WTC11 (cell line): ENCODE measurements at regions not wholly inside any gene's neighbourhood (a gene's known extent, or its start where the extent isn't known, plus 50 kb on each side); places are given as distances from the start of the nearest gene placed in this dataset.

ENCODE experiments used
- FOXJ3 ChIP-seq: sonication (generic); formaldehyde crosslinking; IDR thresholded peaks from 2 replicates; pipeline ENCODE4 v1.9.0; 2021; ENCODE audit warnings: missing genetic modification reagents, mild to moderate bottlenecking, borderline replicate concordance
- FOXK1 ChIP-seq: sonication (generic); formaldehyde crosslinking; IDR thresholded peaks from 2 replicates; pipeline ENCODE4 v1.8.0; 2022; ENCODE audit warnings: mild to moderate bottlenecking, moderate library complexity, missing genetic modification reagents
- IRF2 ChIP-seq: sonication (generic); formaldehyde crosslinking; IDR thresholded peaks from 2 replicates; pipeline ENCODE4 v1.8.0; 2022; ENCODE audit warnings: low read depth, missing genetic modification reagents, borderline replicate concordance
- JAZF1 ChIP-seq: fragments of 250-450 bp; sonication (Bioruptor Pico); IDR thresholded peaks from 2 replicates; pipeline ENCODE4 v1.9.0; 2021; ENCODE audit warnings: moderate library complexity, mild to moderate bottlenecking, inconsistent platforms
- KAT7 ChIP-seq: sonication (generic); formaldehyde crosslinking; IDR thresholded peaks from 2 replicates; pipeline ENCODE4 v1.8.1; 2023; ENCODE audit warnings: missing genetic modification reagents, mild to moderate bottlenecking, borderline replicate concordance
- TF ChIP-seq, protein P1 (sequence below): sonication (generic); formaldehyde crosslinking; IDR thresholded peaks from 2 replicates; pipeline ENCODE4 v1.8.1; 2023; ENCODE audit warnings: mild to moderate bottlenecking, missing genetic modification reagents
- TF ChIP-seq, protein P2 (sequence below): sonication (generic); formaldehyde crosslinking; IDR thresholded peaks from 2 replicates; pipeline ENCODE4 v1.8.1; 2023; ENCODE audit warnings: mild to moderate bottlenecking, missing genetic modification reagents
- TF ChIP-seq, protein P3 (sequence below): fragments of 250-450 bp; sonication (Bioruptor Pico); IDR thresholded peaks from 2 replicates; pipeline ENCODE4 v2.1.2; 2022; ENCODE audit warnings: mild to moderate bottlenecking, moderate library complexity
- TF ChIP-seq, protein P4 (sequence below): fragments of 200-600 bp; IDR thresholded peaks from 2 replicates; pipeline ENCODE4 v1.8.0; 2022; ENCODE audit warnings: antibody characterized with exemption
- TF ChIP-seq, protein P5 (sequence below): fragments of 250-450 bp; sonication (Bioruptor Pico); IDR thresholded peaks from 2 replicates; pipeline ENCODE4 v1.9.0; 2021; ENCODE audit warnings: mild to moderate bottlenecking
- TF ChIP-seq, protein P6 (sequence below): fragments of 250-450 bp; sonication (Bioruptor Pico); IDR thresholded peaks from 2 replicates; pipeline ENCODE4 v1.9.0; 2021; ENCODE audit warnings: mild to moderate bottlenecking, borderline replicate concordance
- TF ChIP-seq, protein P7 (sequence below): sonication (generic); formaldehyde crosslinking; IDR thresholded peaks from 2 replicates; pipeline ENCODE4 v1.8.1; 2022; ENCODE audit warnings: missing genetic modification reagents, borderline replicate concordance
- TF ChIP-seq, protein P8 (sequence below): sonication (generic); formaldehyde crosslinking; conservative IDR thresholded peaks from 2 replicates; pipeline ENCODE4 v1.8.1; 2022; ENCODE audit warnings: mild to moderate bottlenecking, missing genetic modification reagents
- TF ChIP-seq, protein P9 (sequence below): fragments of 250-450 bp; sonication (Bioruptor Pico); IDR thresholded peaks from 2 replicates; pipeline ENCODE4 v1.9.0; 2021; ENCODE audit warnings: mild to moderate bottlenecking
- TF ChIP-seq, protein P10 (sequence below): fragments of 250-450 bp; sonication (Bioruptor Pico); IDR thresholded peaks from 2 replicates; pipeline ENCODE4 v1.9.0; 2021; ENCODE audit warnings: moderate library complexity, mild to moderate bottlenecking, inconsistent platforms, borderline replicate concordance
- TF ChIP-seq, protein P11 (sequence below): sonication (generic); formaldehyde crosslinking; IDR thresholded peaks from 2 replicates; pipeline ENCODE4 v1.8.0; 2023; ENCODE audit warnings: mild to moderate bottlenecking, missing genetic modification reagents

DNA sequence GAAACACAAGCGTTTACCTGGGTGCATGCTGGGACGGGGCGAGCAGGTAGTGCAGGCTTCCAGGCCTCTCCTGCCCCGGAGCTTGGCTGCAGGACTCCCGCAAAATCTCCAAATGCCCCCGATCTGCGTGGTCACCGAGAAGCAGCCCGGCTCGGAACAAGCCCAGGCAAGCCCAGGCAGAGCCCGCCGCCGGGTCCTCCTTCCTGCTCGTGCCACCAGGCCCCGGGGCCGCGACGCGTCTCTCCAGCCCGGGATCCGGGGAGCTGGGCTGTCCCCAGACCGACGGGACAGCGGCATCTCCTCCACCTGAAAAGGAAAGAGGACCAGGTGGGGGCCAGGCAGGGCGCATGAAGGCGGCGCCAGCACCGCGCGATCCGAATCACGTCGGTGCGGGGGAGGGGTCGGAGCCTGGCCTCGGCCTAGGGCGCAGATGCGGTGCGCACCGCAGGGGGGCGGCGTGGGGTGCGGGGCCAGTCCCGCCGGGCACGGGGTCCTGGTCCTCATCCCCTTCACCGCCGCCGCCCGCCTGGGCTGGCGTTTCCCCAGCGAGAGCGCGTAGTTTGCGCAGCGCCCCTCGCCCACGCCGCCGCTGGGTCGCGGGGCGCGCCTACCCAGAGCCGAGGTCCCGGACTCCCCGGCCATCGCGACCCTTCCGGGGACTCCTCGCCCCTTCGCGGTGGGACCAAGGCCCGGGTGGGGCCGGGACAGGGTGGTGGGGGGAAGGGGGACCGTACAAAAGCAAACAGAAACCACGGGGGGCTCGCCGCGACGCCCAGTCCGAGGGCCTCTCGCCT lies 52.4 kb upstream of the H6PD start (continued):
- TF ChIP-seq, protein P1, sequence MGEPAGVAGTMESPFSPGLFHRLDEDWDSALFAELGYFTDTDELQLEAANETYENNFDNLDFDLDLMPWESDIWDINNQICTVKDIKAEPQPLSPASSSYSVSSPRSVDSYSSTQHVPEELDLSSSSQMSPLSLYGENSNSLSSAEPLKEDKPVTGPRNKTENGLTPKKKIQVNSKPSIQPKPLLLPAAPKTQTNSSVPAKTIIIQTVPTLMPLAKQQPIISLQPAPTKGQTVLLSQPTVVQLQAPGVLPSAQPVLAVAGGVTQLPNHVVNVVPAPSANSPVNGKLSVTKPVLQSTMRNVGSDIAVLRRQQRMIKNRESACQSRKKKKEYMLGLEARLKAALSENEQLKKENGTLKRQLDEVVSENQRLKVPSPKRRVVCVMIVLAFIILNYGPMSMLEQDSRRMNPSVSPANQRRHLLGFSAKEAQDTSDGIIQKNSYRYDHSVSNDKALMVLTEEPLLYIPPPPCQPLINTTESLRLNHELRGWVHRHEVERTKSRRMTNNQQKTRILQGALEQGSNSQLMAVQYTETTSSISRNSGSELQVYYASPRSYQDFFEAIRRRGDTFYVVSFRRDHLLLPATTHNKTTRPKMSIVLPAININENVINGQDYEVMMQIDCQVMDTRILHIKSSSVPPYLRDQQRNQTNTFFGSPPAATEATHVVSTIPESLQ (CRISPR knock-in tag), result no peak
- TF ChIP-seq FOXJ3 (CRISPR knock-in tag), result no peak
- TF ChIP-seq, protein P2, sequence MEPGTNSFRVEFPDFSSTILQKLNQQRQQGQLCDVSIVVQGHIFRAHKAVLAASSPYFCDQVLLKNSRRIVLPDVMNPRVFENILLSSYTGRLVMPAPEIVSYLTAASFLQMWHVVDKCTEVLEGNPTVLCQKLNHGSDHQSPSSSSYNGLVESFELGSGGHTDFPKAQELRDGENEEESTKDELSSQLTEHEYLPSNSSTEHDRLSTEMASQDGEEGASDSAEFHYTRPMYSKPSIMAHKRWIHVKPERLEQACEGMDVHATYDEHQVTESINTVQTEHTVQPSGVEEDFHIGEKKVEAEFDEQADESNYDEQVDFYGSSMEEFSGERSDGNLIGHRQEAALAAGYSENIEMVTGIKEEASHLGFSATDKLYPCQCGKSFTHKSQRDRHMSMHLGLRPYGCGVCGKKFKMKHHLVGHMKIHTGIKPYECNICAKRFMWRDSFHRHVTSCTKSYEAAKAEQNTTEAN (CRISPR knock-in tag), result no peak
- TF ChIP-seq, protein P3, sequence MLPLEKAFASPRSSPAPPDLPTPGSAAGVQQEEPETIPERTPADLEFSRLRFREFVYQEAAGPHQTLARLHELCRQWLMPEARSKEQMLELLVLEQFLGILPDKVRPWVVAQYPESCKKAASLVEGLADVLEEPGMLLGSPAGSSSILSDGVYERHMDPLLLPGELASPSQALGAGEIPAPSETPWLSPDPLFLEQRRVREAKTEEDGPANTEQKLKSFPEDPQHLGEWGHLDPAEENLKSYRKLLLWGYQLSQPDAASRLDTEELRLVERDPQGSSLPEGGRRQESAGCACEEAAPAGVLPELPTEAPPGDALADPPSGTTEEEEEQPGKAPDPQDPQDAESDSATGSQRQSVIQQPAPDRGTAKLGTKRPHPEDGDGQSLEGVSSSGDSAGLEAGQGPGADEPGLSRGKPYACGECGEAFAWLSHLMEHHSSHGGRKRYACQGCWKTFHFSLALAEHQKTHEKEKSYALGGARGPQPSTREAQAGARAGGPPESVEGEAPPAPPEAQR (CRISPR knock-in tag), result no peak
- TF ChIP-seq, protein P4, sequence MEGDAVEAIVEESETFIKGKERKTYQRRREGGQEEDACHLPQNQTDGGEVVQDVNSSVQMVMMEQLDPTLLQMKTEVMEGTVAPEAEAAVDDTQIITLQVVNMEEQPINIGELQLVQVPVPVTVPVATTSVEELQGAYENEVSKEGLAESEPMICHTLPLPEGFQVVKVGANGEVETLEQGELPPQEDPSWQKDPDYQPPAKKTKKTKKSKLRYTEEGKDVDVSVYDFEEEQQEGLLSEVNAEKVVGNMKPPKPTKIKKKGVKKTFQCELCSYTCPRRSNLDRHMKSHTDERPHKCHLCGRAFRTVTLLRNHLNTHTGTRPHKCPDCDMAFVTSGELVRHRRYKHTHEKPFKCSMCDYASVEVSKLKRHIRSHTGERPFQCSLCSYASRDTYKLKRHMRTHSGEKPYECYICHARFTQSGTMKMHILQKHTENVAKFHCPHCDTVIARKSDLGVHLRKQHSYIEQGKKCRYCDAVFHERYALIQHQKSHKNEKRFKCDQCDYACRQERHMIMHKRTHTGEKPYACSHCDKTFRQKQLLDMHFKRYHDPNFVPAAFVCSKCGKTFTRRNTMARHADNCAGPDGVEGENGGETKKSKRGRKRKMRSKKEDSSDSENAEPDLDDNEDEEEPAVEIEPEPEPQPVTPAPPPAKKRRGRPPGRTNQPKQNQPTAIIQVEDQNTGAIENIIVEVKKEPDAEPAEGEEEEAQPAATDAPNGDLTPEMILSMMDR, result no peak
- TF ChIP-seq, protein P5, sequence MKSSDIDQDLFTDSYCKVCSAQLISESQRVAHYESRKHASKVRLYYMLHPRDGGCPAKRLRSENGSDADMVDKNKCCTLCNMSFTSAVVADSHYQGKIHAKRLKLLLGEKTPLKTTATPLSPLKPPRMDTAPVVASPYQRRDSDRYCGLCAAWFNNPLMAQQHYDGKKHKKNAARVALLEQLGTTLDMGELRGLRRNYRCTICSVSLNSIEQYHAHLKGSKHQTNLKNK (CRISPR knock-in tag), result no peak
- TF ChIP-seq KAT7 (CRISPR knock-in tag), result no peak; the same call in 1 of the 2 replicates
- TF ChIP-seq JAZF1, result no peak
- TF ChIP-seq FOXK1 (CRISPR knock-in tag), result no peak
- no peak for TF ChIP-seq IRF2 (CRISPR knock-in tag)
- TF ChIP-seq, protein P6, sequence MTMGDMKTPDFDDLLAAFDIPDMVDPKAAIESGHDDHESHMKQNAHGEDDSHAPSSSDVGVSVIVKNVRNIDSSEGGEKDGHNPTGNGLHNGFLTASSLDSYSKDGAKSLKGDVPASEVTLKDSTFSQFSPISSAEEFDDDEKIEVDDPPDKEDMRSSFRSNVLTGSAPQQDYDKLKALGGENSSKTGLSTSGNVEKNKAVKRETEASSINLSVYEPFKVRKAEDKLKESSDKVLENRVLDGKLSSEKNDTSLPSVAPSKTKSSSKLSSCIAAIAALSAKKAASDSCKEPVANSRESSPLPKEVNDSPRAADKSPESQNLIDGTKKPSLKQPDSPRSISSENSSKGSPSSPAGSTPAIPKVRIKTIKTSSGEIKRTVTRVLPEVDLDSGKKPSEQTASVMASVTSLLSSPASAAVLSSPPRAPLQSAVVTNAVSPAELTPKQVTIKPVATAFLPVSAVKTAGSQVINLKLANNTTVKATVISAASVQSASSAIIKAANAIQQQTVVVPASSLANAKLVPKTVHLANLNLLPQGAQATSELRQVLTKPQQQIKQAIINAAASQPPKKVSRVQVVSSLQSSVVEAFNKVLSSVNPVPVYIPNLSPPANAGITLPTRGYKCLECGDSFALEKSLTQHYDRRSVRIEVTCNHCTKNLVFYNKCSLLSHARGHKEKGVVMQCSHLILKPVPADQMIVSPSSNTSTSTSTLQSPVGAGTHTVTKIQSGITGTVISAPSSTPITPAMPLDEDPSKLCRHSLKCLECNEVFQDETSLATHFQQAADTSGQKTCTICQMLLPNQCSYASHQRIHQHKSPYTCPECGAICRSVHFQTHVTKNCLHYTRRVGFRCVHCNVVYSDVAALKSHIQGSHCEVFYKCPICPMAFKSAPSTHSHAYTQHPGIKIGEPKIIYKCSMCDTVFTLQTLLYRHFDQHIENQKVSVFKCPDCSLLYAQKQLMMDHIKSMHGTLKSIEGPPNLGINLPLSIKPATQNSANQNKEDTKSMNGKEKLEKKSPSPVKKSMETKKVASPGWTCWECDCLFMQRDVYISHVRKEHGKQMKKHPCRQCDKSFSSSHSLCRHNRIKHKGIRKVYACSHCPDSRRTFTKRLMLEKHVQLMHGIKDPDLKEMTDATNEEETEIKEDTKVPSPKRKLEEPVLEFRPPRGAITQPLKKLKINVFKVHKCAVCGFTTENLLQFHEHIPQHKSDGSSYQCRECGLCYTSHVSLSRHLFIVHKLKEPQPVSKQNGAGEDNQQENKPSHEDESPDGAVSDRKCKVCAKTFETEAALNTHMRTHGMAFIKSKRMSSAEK (CRISPR knock-in tag), result no peak
- TF ChIP-seq, protein P7, sequence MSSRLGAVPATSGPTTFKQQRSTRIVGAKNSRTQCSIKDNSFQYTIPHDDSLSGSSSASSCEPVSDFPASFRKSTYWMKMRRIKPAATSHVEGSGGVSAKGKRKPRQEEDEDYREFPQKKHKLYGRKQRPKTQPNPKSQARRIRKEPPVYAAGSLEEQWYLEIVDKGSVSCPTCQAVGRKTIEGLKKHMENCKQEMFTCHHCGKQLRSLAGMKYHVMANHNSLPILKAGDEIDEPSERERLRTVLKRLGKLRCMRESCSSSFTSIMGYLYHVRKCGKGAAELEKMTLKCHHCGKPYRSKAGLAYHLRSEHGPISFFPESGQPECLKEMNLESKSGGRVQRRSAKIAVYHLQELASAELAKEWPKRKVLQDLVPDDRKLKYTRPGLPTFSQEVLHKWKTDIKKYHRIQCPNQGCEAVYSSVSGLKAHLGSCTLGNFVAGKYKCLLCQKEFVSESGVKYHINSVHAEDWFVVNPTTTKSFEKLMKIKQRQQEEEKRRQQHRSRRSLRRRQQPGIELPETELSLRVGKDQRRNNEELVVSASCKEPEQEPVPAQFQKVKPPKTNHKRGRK (CRISPR knock-in tag), result no peak
- TF ChIP-seq, protein P8, sequence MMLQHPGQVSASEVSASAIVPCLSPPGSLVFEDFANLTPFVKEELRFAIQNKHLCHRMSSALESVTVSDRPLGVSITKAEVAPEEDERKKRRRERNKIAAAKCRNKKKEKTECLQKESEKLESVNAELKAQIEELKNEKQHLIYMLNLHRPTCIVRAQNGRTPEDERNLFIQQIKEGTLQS (CRISPR knock-in tag), result no peak
- TF ChIP-seq, protein P9, sequence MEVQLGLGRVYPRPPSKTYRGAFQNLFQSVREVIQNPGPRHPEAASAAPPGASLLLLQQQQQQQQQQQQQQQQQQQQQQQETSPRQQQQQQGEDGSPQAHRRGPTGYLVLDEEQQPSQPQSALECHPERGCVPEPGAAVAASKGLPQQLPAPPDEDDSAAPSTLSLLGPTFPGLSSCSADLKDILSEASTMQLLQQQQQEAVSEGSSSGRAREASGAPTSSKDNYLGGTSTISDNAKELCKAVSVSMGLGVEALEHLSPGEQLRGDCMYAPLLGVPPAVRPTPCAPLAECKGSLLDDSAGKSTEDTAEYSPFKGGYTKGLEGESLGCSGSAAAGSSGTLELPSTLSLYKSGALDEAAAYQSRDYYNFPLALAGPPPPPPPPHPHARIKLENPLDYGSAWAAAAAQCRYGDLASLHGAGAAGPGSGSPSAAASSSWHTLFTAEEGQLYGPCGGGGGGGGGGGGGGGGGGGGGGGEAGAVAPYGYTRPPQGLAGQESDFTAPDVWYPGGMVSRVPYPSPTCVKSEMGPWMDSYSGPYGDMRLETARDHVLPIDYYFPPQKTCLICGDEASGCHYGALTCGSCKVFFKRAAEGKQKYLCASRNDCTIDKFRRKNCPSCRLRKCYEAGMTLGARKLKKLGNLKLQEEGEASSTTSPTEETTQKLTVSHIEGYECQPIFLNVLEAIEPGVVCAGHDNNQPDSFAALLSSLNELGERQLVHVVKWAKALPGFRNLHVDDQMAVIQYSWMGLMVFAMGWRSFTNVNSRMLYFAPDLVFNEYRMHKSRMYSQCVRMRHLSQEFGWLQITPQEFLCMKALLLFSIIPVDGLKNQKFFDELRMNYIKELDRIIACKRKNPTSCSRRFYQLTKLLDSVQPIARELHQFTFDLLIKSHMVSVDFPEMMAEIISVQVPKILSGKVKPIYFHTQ (CRISPR knock-in tag), result no peak
- TF ChIP-seq, protein P10, sequence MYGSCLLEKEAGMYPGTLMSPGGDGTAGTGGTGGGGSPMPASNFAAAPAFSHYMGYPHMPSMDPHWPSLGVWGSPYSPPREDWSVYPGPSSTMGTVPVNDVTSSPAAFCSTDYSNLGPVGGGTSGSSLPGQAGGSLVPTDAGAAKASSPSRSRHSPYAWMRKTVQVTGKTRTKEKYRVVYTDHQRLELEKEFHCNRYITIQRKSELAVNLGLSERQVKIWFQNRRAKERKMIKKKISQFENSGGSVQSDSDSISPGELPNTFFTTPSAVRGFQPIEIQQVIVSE (CRISPR knock-in tag), result no peak
- TF ChIP-seq, protein P11, sequence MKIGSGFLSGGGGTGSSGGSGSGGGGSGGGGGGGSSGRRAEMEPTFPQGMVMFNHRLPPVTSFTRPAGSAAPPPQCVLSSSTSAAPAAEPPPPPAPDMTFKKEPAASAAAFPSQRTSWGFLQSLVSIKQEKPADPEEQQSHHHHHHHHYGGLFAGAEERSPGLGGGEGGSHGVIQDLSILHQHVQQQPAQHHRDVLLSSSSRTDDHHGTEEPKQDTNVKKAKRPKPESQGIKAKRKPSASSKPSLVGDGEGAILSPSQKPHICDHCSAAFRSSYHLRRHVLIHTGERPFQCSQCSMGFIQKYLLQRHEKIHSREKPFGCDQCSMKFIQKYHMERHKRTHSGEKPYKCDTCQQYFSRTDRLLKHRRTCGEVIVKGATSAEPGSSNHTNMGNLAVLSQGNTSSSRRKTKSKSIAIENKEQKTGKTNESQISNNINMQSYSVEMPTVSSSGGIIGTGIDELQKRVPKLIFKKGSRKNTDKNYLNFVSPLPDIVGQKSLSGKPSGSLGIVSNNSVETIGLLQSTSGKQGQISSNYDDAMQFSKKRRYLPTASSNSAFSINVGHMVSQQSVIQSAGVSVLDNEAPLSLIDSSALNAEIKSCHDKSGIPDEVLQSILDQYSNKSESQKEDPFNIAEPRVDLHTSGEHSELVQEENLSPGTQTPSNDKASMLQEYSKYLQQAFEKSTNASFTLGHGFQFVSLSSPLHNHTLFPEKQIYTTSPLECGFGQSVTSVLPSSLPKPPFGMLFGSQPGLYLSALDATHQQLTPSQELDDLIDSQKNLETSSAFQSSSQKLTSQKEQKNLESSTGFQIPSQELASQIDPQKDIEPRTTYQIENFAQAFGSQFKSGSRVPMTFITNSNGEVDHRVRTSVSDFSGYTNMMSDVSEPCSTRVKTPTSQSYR (CRISPR knock-in tag), result peak; percentile 58; the same call in 1 of the 2 replicates
